HCT116 (cell line): ENCODE measurements at regions not wholly inside any gene's neighbourhood (a gene's known extent, or its start where the extent isn't known, plus 50 kb on each side); places are given as distances from the start of the nearest gene placed in this dataset.
"Not testable (repeated sequence)": the region's sequence is repeated elsewhere in the genome, so short reads cannot be mapped to it uniquely, and the experiment has no call there.

Source experiments
- ATAC-seq: fragments of 200-7000 bp; cut with Tn5 transposase; 2 replicates; pipeline ENCODE4 v1.9.1; 2020; ENCODE audit warnings: mild to moderate bottlenecking, moderate library complexity
- BruUV-seq: library from RNA; stranded (reverse); fragments of 400-500 nt; replicated peaks from 2 replicates; lab custom pipeline; 2021; lab: Mats Ljungman, UMichigan
- CTCF ChIA-PET: fragments of 300-600 bp; sonication (Branson Sonifier 250); formaldehyde crosslinking; loops from one replicate; lab custom pipeline; 2021; ENCODE audit warnings: antibody characterized with exemption; lab: Charles Lee
- POLR2A ChIA-PET: fragments of 300-600, 350-600 bp; sonication (Branson Sonifier 250); formaldehyde crosslinking; loops from one replicate; lab custom pipeline; 2021; ENCODE audit warnings: antibody characterized with exemption; lab: Charles Lee
- RAD21 ChIA-PET, 2 experiments: fragments of 300-600 bp; sonication (Branson Sonifier 250); formaldehyde crosslinking; loops; one replicate each; lab custom pipeline; 2023; ENCODE audit warnings: low total read pairs in 2 of 2; ENCODE audit not compliant: uncharacterized antibody in 2 of 2, unreplicated experiment in 2 of 2, low non-redundant PET in 1 of 2; lab: Charles Lee
- DNase-seq: peaks from one replicate; pipeline ENCODE4 v3.0.0-alpha.2; 2010; ENCODE audit warnings: low read depth, low spot score
- H2AFZ ChIP-seq: fragments of 200-600 bp; shearing (Covaris generic), sonication (generic); 2 replicates; pipeline ENCODE4 v1.6.1; 2017; ENCODE audit warnings: low read depth, mixed run types, mixed read lengths, antibody characterized with exemption, low read length; ENCODE audit not compliant: poor library complexity, severe bottlenecking
- H3K27ac ChIP-seq: 2 replicates; pipeline ENCODE4 v1.5.1; 2012; ENCODE audit warnings: low read depth, low read length
- H3K27me3 ChIP-seq: fragments of 200-600 bp; sonication (generic); 2 replicates; pipeline ENCODE4 v1.6.1; 2016; ENCODE audit warnings: mixed run types, low read length, mixed read lengths; ENCODE audit not compliant: insufficient read depth
- H3K36me3 ChIP-seq, 2 experiments: fragments of 200-500 bp in 1 of 2; fragments of 200-600 bp in 1 of 2; sonication (Bioruptor generic) in 1 of 2; sonication (generic) in 1 of 2; 2 replicates each; pipeline versions ENCODE4 v1.5.1 to v1.6.1; 2014 to 2016; ENCODE audit warnings: low read length in 2 of 2, inconsistent platforms in 1 of 2, mixed read lengths in 1 of 2, mixed run types in 1 of 2; ENCODE audit not compliant: insufficient read depth in 2 of 2, control insufficient read depth in 1 of 2
- H3K4me1 ChIP-seq, 2 experiments: fragments of 200-600 bp in 1 of 2; sonication (generic) in 1 of 2; 2 replicates each; pipeline versions ENCODE4 v1.5.1 to v1.6.1; 2012 to 2017; ENCODE audit warnings: low read length in 2 of 2, inconsistent platforms in 1 of 2, mild to moderate bottlenecking in 1 of 2, mixed read lengths in 1 of 2, mixed run types in 1 of 2, moderate library complexity in 1 of 2; ENCODE audit not compliant: insufficient read depth in 2 of 2, control insufficient read depth in 1 of 2
- H3K4me2 ChIP-seq: fragments of 200-600 bp; sonication (generic); 2 replicates; pipeline ENCODE4 v1.6.1; 2017; ENCODE audit warnings: mixed run types, low read length, mixed read lengths
- H3K4me3 ChIP-seq, 2 experiments: fragments of 200-600 bp in 1 of 2; sonication (generic) in 1 of 2; replicated peaks in 1 of 2; 2 replicates each; pipeline ENCODE4 v1.5.1; 2011 to 2016; ENCODE audit warnings: low read length in 2 of 2, control low read depth in 1 of 2, low read depth in 1 of 2, mild to moderate bottlenecking in 1 of 2, mixed read lengths in 1 of 2, mixed run types in 1 of 2
- H3K79me2 ChIP-seq: fragments of 200-600 bp; sonication (generic); 2 replicates; pipeline ENCODE4 v1.6.1; 2017; ENCODE audit warnings: mild to moderate bottlenecking, mixed run types, low read length, moderate library complexity, mixed read lengths; ENCODE audit not compliant: insufficient read depth
- H3K9ac ChIP-seq: fragments of 200-600 bp; sonication (generic); 2 replicates; pipeline ENCODE4 v1.6.1; 2016; ENCODE audit warnings: low read length, mixed read lengths
- H3K9me2 ChIP-seq: fragments of 200-600 bp; sonication (generic), shearing (Covaris generic); 2 replicates; pipeline ENCODE4 v1.6.1; 2017; ENCODE audit warnings: mixed run types, mild to moderate bottlenecking, moderate library complexity; ENCODE audit not compliant: insufficient read depth
- H3K9me3 ChIP-seq, 2 experiments: fragments of 200-500 bp in 1 of 2; fragments of 200-600 bp in 1 of 2; sonication (Bioruptor generic) in 1 of 2; sonication (generic) in 1 of 2; 2 replicates each; pipeline ENCODE4 v1.6.1; 2014 to 2017; ENCODE audit warnings: low read length in 2 of 2, mixed read lengths in 2 of 2, inconsistent platforms in 1 of 2, low read depth in 1 of 2, mild to moderate bottlenecking in 1 of 2, mixed run types in 1 of 2, moderate library complexity in 1 of 2; ENCODE audit not compliant: control insufficient read depth in 1 of 2, insufficient read depth in 1 of 2
- H4K20me1 ChIP-seq: fragments of 200-600 bp; sonication (generic), shearing (Covaris generic); 2 replicates; pipeline ENCODE4 v1.6.1; 2017; ENCODE audit warnings: mixed run types, mild to moderate bottlenecking, moderate library complexity; ENCODE audit not compliant: insufficient read depth
- ATF3 ChIP-seq: IDR thresholded peaks from 2 replicates; pipeline ENCODE4 v1.6.1; 2012
- CBX3 ChIP-seq: IDR thresholded peaks from 2 replicates; pipeline ENCODE4 v1.6.1; 2012; ENCODE audit warnings: low read depth
- EZH2phosphoT487 ChIP-seq: fragments of 200-600 bp; IDR thresholded peaks from 2 replicates; pipeline ENCODE4 v1.6.1; 2018; ENCODE audit warnings: antibody characterized with exemption, borderline replicate concordance
- FOSL1 ChIP-seq: IDR thresholded peaks from 2 replicates; pipeline ENCODE4 v1.6.1; 2012; ENCODE audit warnings: low read depth
- JUND ChIP-seq: IDR thresholded peaks from 2 replicates; pipeline ENCODE4 v1.6.1; 2012
- MAX ChIP-seq: IDR thresholded peaks from 2 replicates; pipeline ENCODE4 v1.6.1; 2012
- POLR2A ChIP-seq: IDR thresholded peaks from 2 replicates; pipeline ENCODE4 v1.7.0; 2011; ENCODE audit warnings: borderline replicate concordance; ENCODE audit not compliant: insufficient read depth, insufficient read length; ENCODE audit errors: extremely low read depth
- POLR2AphosphoS5 ChIP-seq: IDR thresholded peaks from 2 replicates; pipeline ENCODE4 v1.6.1; 2011; ENCODE audit warnings: mild to moderate bottlenecking, low read depth, low read length, moderate library complexity
- SIN3A ChIP-seq: IDR thresholded peaks from 2 replicates; pipeline ENCODE4 v1.6.1; 2012; ENCODE audit warnings: low read depth
- TCF7L2 ChIP-seq: IDR thresholded peaks from 2 replicates; pipeline ENCODE4 v1.7.0; 2011; ENCODE audit warnings: borderline replicate concordance, inconsistent platforms; ENCODE audit not compliant: insufficient read depth, insufficient read length; ENCODE audit errors: extremely low read depth
- YY1 ChIP-seq: IDR thresholded peaks from 2 replicates; pipeline ENCODE4 v1.6.1; 2011; ENCODE audit warnings: low read length, low read depth, moderate library complexity, mild to moderate bottlenecking; ENCODE audit not compliant: insufficient replicate concordance; ENCODE audit errors: extremely low read depth
- ZBTB33 ChIP-seq: IDR thresholded peaks from 2 replicates; pipeline ENCODE4 v1.6.1; 2011; ENCODE audit warnings: mild to moderate bottlenecking, low read length, moderate library complexity; ENCODE audit not compliant: insufficient replicate concordance; ENCODE audit errors: extremely low read depth
- ZFX ChIP-seq: fragments of 450-650 bp; IDR thresholded peaks from 2 replicates; pipeline ENCODE4 v1.6.1; 2017
- intact Hi-C: fragments of 100-400 bp; cut with micrococcal nuclease; formaldehyde crosslinking; loops from 2 replicates; pipeline ENCODE4 v1.10.0; 2022

- intact Hi-C loops, H3K79me2 ChIP-seq, H4K20me1 ChIP-seq, H3K4me3 ChIP-seq, RAD21 ChIA-PET, H3K4me1 ChIP-seq, POLR2A ChIA-PET, H2AFZ ChIP-seq, H3K27ac ChIP-seq, CTCF ChIA-PET, H3K36me3 ChIP-seq, H3K4me2 ChIP-seq, DNase-seq, H3K27me3 ChIP-seq, H3K9ac ChIP-seq, ATAC-seq, BruUV-seq, H3K9me2 ChIP-seq: not testable (repeated sequence)
- peaks cover 24 to 47% of the 10 kb centered on the region in 2 experiments; a peak in 3 of 4 replicates for H3K9me3 ChIP-seq
These were observed 4791.1 kb upstream of the OR11H1 start for GRCh38 chr22:10736879-10737278.

DNA sequence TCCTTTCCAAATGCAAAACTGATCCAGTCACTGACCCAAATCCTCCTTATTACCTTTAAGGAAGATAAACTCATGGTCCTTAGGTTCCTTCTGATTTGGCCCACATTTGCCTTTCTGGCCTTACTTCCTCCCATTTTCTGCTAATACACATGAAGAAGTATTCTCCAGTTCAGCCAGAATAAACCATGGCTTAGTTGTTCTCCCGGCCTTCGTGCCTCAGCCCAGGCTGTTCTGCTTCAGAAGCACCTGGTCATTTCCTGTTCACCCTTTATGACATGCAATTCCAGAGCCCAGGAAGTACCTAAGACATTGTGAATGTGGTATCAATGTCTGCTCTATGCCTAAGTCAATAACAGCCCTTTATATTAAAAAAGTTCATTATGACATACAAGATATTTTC, 4790.1 kb upstream of the OR11H1 start:
- intact Hi-C loops, result not testable (repeated sequence)

GRCh38 chr22:10741210-10741609, 4786.8 kb upstream of the OR11H1 start:
- Histone ChIP-seq H3K9me3 (peaks cover 28 to 42% of the 10 kb centered on the region in 2 experiments; a peak in 2 of 4 replicates), H4K20me1 (no peaks in the 10 kb centered on the region), H3K36me3 (no peaks in the 10 kb centered on the region), H3K4me1 (no peaks in the 10 kb centered on the region), H2AFZ (no peak overlapping the region), H3K9me2 (no peaks in the 10 kb centered on the region), H3K9ac (no peak overlapping the region), H3K79me2 (no peaks in the 10 kb centered on the region), H3K4me3 (no peak overlapping the region), H3K27me3 (no peaks in the 10 kb centered on the region), H3K27ac (no peak overlapping the region), H3K4me2 (no peak overlapping the region)
- ATAC-seq (no peak), DNase-seq (no peak)
- ChIA-PET CTCF (no interaction called here), RAD21 (no interaction called here), POLR2A (no interaction called here)
- BruUV-seq, result no TSS peak
- intact Hi-C loops, result no loop called here
- TF ChIP-seq CBX3, result no peak
- no peak for TF ChIP-seq EZH2phosphoT487
- TF ChIP-seq ATF3, result no peak
- TF ChIP-seq TCF7L2, result no peak
- no peak for TF ChIP-seq MAX
- no peak for TF ChIP-seq ZBTB33
- TF ChIP-seq POLR2A, result no peak
- TF ChIP-seq JUND, result no peak
- TF ChIP-seq POLR2AphosphoS5, result no peak
- no peak for TF ChIP-seq YY1
- no peak for TF ChIP-seq ZFX
- no peak for TF ChIP-seq SIN3A
- TF ChIP-seq FOSL1, result no peak

More for the DNA sequence above, 4790.1 kb upstream of the OR11H1 start:
- H4K20me1 ChIP-seq, CTCF ChIA-PET, H2AFZ ChIP-seq, H3K4me1 ChIP-seq, H3K9me2 ChIP-seq, DNase-seq, H3K79me2 ChIP-seq, H3K4me2 ChIP-seq, POLR2A ChIA-PET, H3K36me3 ChIP-seq, H3K4me3 ChIP-seq, BruUV-seq, H3K9ac ChIP-seq, H3K27ac ChIP-seq, ATAC-seq, RAD21 ChIA-PET, H3K27me3 ChIP-seq: not testable (repeated sequence)
- peaks cover 28 to 48% of the 10 kb centered on the region in 2 experiments; a peak in 2 of 4 replicates for H3K9me3 ChIP-seq
